Heart left ventricle (tissue), 13 donors: ENCODE measurements at regions not wholly inside any gene's neighbourhood (a gene's known extent, or its start where the extent isn't known, plus 50 kb on each side); places are given as distances from the start of the nearest gene placed in this dataset.
"Not testable (repeated sequence)": the region's sequence is repeated elsewhere in the genome, so short reads cannot be mapped to it uniquely, and the experiment has no call there.

Source experiments
- CTCF ChIP-seq, 12 donors: fragments of 200-600 bp; sonication (generic) in 4 of 12; IDR thresholded peaks; one replicate each; pipeline versions ENCODE4 v1.5.0 to v1.8.0; 2018 to 2022; ENCODE audit warnings: antibody characterized with exemption in 12 of 12, mild to moderate bottlenecking in 5 of 12
- POLR2A ChIP-seq, 2 donors: fragments of 450-650 bp; IDR thresholded peaks; one replicate each; pipeline ENCODE4 v1.6.1; 2017; ENCODE audit warnings: antibody characterized with exemption in 2 of 2, mild to moderate bottlenecking in 2 of 2, moderate library complexity in 2 of 2
- donor health status: ischemic (EF 13 %, LVEDD 7.1; RV severe dilation, severe dysfunction).
- donor health status: DM: no; HTN: yes; CAD: no.
- donor health status: DM: no; HTN: no; CAD: no.
- donor health status: ischemic (EF 25% LVEDD 6.9; RV normal size, moderate dysfunction).
- donor health status: ischemic (EF 25% LVEDD 5.7; RV mildly dilated, moderate dysfunction).
- donor health status: ischemic (EF 35%, LVEDD 5.7; RV mildly dilated, moderate dysfunction).
- donor health status: nonischemic (EF 11% LVEDD 7.7; RV severe dilation, severe dysfunction).
- donor health status: DM: yes; HTN: yes; CAD: no.
- donor health status: PGD.
- donor health status: ischemic (EF 29% LVEDD 5.4; RV normal size, mild dysfunction).
- donor health status: nonischemic (EF 23%, LVEDD 6.1; RV moderate dilation, normal function).

- not testable (repeated sequence) for TF ChIP-seq POLR2A, CTCF (IDR thresholded peaks at IDR 0.05)
Observed at GRCh38 chr9:65507897-65508296, 167.8 kb upstream of the ZNG1E start.
